Keratinocyte (primary cell): ENCODE measurements at regions not wholly inside any gene's neighbourhood (a gene's known extent, or its start where the extent isn't known, plus 50 kb on each side); places are given as distances from the start of the nearest gene placed in this dataset.

Experiments used
- DNase-seq: peaks from one replicate; pipeline ENCODE4 v3.0.0-alpha.2; 2011; ENCODE audit warnings: low read depth, missing footprints, low spot score
- FAIRE-seq: peaks from 2 replicates; lab custom pipeline; 2011; peaks lifted over from hg19 to GRCh38; lab: Jason Lieb, UNC
- H2AFZ ChIP-seq: 2 replicates; pipeline ENCODE4 v1.6.0; 2012; ENCODE audit warnings: low read length, control low read depth, inconsistent platforms; ENCODE audit not compliant: control insufficient read depth
- H3K27ac ChIP-seq: 2 replicates; pipeline ENCODE4 v1.5.1; 2011; ENCODE audit warnings: low read length; ENCODE audit not compliant: control insufficient read depth, insufficient read depth
- H3K27me3 ChIP-seq: 3 replicates; pipeline ENCODE4 v1.6.0; 2011; ENCODE audit warnings: low read length; ENCODE audit not compliant: control insufficient read depth, insufficient read depth; ENCODE audit errors: extremely low read depth
- H3K36me3 ChIP-seq, 2 experiments: 2 replicates in 1 of 2; 3 replicates in 1 of 2; pipeline ENCODE4 v1.5.1; 2011; ENCODE audit warnings: low read length in 2 of 2, mild to moderate bottlenecking in 1 of 2; ENCODE audit not compliant: control insufficient read depth in 2 of 2, insufficient read depth in 2 of 2; ENCODE audit errors: extremely low read depth in 1 of 2
- H3K4me1 ChIP-seq: 3 replicates; pipeline ENCODE4 v1.5.1; 2011; ENCODE audit warnings: low read length; ENCODE audit not compliant: control insufficient read depth, insufficient read depth; ENCODE audit errors: extremely low read depth
- H3K4me2 ChIP-seq: 3 replicates; pipeline ENCODE4 v1.6.0; 2011; ENCODE audit warnings: low read depth, low read length; ENCODE audit not compliant: control insufficient read depth, insufficient read depth; ENCODE audit errors: extremely low read depth
- H3K4me3 ChIP-seq, 3 experiments: fragments of 200-600 bp in 1 of 3; sonication (generic) in 1 of 3; 2 replicates in 2 of 3; 3 replicates in 1 of 3; pipeline ENCODE4 v1.5.1; 2011 to 2016; ENCODE audit warnings: low read length in 3 of 3, mild to moderate bottlenecking in 3 of 3, control low read depth in 2 of 3, inconsistent platforms in 1 of 3, low read depth in 1 of 3, mixed read lengths in 1 of 3, mixed run types in 1 of 3, moderate library complexity in 1 of 3; ENCODE audit not compliant: control insufficient read depth in 2 of 3, insufficient read depth in 2 of 3; ENCODE audit errors: extremely low read depth in 1 of 3
- H3K79me2 ChIP-seq: 2 replicates; pipeline ENCODE4 v1.6.0; 2012; ENCODE audit warnings: low read length; ENCODE audit not compliant: control insufficient read depth, insufficient read depth
- H3K9ac ChIP-seq: 3 replicates; pipeline ENCODE4 v1.6.0; 2011; ENCODE audit warnings: low read length; ENCODE audit not compliant: control insufficient read depth, insufficient read depth; ENCODE audit errors: extremely low read depth
- H3K9me1 ChIP-seq: 3 replicates; pipeline ENCODE4 v1.6.0; 2011; ENCODE audit warnings: low read length; ENCODE audit not compliant: control insufficient read depth, insufficient read depth; ENCODE audit errors: extremely low read depth
- H3K9me3 ChIP-seq: 2 replicates; pipeline ENCODE4 v1.5.1; 2012; ENCODE audit warnings: low read depth, low read length; ENCODE audit not compliant: control insufficient read depth
- H4K20me1 ChIP-seq: 3 replicates; pipeline ENCODE4 v1.6.0; 2011; ENCODE audit warnings: low read length; ENCODE audit not compliant: control insufficient read depth, insufficient read depth; ENCODE audit errors: extremely low read depth
- EZH2 ChIP-seq: IDR thresholded peaks from one replicate; pipeline ENCODE4 v1.6.1; 2012; ENCODE audit warnings: inconsistent platforms, mild to moderate bottlenecking, low read length, moderate library complexity
- dilution Hi-C: fragments of 300-500 bp; cut with MboI; formaldehyde crosslinking; loops from one replicate; pipeline ENCODE4 v1.7.0; 2020; ENCODE audit warnings: low sequenced_read_pairs; ENCODE audit not compliant: extremely low pct_ligation_motif_present
- TF ChIP-seq, protein P1 (sequence below), 3 experiments: IDR thresholded peaks in 1 of 3; conservative IDR thresholded peaks in 1 of 3; optimal IDR thresholded peaks in 1 of 3; 2 replicates in 2 of 3; 3 replicates in 1 of 3; pipeline versions ENCODE3 to v1.5.1; 2011; ENCODE audit warnings: low read length in 3 of 3, mild to moderate bottlenecking in 3 of 3, moderate library complexity in 2 of 3, control low read depth in 1 of 3, inconsistent platforms in 1 of 3; ENCODE audit not compliant: insufficient read depth in 2 of 3; ENCODE audit errors: extremely low read depth in 1 of 3

DNA sequence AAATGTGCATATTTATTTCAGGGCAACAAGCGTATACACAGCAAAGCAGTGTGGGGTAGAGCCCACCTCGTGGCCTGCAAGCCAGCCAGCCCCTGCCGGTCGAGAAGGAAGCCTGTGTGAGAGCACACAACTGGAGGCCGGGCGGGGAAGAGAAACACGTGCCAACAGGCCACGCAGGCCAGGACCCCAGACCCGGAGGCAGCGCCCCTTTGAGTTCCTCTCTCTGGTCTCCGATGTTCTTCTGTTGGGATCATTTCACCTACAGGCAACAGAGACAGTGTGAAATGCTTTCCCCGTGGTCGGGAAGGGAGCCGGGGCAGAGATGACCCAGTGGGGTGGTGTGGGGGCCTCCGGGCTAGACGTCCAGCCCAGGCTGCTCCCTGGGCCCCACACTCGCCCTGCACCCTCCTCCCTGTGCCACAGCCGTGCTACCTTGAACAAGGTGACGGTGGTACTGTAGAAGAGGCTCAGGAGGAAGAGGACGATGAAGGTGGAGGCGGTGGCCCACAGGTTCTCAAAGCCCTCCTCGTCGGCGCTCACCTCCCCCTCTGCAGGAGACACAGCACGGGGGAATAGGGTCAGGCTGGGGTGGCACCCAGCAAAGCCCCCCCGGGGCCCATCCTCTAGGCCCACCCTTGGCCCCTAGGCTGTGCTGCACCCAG is 325.5 kb downstream of the TMEM121 start:
- Histone ChIP-seq H3K36me3 (no peaks in the 10 kb centered on the region), H3K4me1 (no peaks in the 10 kb centered on the region), H3K27ac (no peak overlapping the region), H3K9me1 (no peaks in the 10 kb centered on the region), H3K79me2 (no peaks in the 10 kb centered on the region), H4K20me1 (no peaks in the 10 kb centered on the region), H3K9ac (no peak overlapping the region), H3K4me2 (no peak overlapping the region), H3K27me3 (no peaks in the 10 kb centered on the region), H3K4me3 (no peak overlapping the region), H3K9me3 (peaks cover 9% of the 10 kb centered on the region), H2AFZ (no peak overlapping the region)
- dilution Hi-C loops = no loop called here
- FAIRE-seq (no peak), DNase-seq (no peak)
- TF ChIP-seq EZH2 = no peak
- TF ChIP-seq, protein P1, sequence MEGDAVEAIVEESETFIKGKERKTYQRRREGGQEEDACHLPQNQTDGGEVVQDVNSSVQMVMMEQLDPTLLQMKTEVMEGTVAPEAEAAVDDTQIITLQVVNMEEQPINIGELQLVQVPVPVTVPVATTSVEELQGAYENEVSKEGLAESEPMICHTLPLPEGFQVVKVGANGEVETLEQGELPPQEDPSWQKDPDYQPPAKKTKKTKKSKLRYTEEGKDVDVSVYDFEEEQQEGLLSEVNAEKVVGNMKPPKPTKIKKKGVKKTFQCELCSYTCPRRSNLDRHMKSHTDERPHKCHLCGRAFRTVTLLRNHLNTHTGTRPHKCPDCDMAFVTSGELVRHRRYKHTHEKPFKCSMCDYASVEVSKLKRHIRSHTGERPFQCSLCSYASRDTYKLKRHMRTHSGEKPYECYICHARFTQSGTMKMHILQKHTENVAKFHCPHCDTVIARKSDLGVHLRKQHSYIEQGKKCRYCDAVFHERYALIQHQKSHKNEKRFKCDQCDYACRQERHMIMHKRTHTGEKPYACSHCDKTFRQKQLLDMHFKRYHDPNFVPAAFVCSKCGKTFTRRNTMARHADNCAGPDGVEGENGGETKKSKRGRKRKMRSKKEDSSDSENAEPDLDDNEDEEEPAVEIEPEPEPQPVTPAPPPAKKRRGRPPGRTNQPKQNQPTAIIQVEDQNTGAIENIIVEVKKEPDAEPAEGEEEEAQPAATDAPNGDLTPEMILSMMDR (optimal IDR thresholded peaks at IDR 0.05 in 1 of 3, IDR thresholded peaks at IDR 0.05 in 1 of 3, conservative IDR thresholded peaks at IDR 0.05 in 1 of 3; ENCODE audit: extremely low read depth in 1 of 3, insufficient read depth in 2 of 3, low read length in 3 of 3) = no peak

DNA sequence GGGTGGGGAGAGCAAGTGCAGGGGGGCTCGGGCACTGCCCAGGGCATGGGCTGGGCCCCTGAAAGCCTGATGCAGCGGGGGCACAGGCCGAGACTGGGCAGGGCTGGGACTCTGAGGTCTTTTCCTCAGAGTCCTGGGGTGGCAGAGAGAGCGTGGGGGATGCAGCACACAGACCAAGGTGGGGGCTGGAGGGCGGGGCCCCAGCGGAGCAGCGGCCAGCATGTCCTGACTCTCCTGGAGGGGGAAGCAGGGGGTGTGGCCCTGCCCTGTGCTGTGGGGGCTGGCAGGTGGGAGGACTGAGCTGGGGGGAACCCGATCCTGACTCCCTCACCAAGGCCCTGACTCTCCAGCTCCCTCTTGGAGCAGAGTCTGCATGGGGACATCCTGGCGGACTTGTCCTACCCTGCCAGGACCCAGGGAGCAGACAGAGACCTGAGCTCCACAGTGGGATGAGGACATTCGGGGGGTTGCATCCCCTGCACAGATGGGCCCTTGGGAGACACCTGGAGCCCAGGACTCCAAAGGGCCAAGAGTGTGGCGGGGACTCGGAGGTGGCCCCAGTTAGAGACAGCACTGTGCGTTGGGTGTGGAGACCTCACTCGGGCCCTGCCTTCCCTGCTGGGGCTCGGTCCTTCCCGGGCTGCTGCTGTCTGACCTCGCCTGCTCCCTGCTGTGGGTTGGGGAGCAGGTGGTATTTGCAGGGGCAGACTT is 326.1 kb downstream of the TMEM121 start:
- Histone ChIP-seq H3K36me3 (no peaks in the 10 kb centered on the region), H3K27me3 (no peaks in the 10 kb centered on the region), H3K9me3 (peaks cover 9% of the 10 kb centered on the region), H3K9me1 (no peaks in the 10 kb centered on the region), H4K20me1 (no peaks in the 10 kb centered on the region), H3K79me2 (no peaks in the 10 kb centered on the region), H3K27ac (no peak overlapping the region), H3K4me3 (no peak overlapping the region), H3K9ac (no peak overlapping the region), H3K4me2 (no peak overlapping the region), H2AFZ (no peak overlapping the region), H3K4me1 (no peaks in the 10 kb centered on the region)
- no peak for TF ChIP-seq EZH2
- TF ChIP-seq, protein P1 (optimal IDR thresholded peaks at IDR 0.05 in 1 of 3, IDR thresholded peaks at IDR 0.05 in 1 of 3, conservative IDR thresholded peaks at IDR 0.05 in 1 of 3; ENCODE audit: extremely low read depth in 1 of 3, insufficient read depth in 2 of 3, low read length in 3 of 3) = no peak
- no peak for FAIRE-seq
- no peak for DNase-seq
- dilution Hi-C loops = no loop called here
